ENCODE measurements at regions not wholly inside any gene's neighbourhood (a gene's known extent, or its start where the extent isn't known, plus 50 kb on each side); places are given as distances from the start of the nearest gene placed in this dataset.

DNA sequence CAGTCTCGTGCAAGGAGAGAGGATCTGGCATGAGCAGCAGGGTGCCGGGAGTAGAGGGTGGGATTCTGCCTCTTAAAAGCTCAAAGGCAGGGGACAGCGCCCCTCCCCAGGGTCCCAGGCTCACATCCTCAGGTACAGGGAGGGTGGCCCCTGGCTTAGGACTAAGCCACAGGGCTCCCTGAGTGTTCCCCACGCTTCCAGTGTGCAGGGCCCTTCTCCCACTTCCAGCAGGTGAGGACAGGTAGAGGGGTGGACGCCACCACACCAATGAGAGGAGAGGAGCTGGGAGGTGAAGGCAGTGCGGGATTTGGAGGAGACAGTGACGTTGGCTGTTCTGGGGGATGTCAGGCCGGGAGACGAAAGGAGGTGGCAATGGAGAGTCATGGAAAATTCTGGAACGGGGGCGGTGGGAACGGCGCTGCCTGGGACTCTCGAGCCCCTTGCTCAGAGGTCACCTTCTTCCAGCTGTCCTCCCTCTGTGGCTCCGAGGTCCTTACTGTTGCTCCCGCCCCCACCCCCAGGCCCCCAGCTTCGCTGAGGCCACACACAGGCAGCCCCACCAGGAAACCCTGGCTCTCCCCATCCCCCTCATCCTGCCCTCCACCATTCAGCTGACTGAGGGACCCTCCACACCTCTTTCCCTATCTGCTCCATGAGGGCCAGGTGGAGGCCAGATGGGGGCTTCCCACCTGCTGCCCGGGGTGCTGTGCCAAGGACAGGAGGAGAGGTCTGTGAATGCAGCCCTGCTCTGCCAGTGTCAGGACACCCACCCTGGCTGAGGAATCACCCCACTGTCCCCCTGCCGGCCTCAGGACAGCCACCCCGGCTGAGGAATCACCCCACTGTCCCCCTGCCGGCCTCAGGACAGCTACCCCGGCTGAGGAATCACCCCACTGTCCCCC lies 57.7 kb upstream of the ACSF3 start:
- TF ChIP-seq, protein P1, sequence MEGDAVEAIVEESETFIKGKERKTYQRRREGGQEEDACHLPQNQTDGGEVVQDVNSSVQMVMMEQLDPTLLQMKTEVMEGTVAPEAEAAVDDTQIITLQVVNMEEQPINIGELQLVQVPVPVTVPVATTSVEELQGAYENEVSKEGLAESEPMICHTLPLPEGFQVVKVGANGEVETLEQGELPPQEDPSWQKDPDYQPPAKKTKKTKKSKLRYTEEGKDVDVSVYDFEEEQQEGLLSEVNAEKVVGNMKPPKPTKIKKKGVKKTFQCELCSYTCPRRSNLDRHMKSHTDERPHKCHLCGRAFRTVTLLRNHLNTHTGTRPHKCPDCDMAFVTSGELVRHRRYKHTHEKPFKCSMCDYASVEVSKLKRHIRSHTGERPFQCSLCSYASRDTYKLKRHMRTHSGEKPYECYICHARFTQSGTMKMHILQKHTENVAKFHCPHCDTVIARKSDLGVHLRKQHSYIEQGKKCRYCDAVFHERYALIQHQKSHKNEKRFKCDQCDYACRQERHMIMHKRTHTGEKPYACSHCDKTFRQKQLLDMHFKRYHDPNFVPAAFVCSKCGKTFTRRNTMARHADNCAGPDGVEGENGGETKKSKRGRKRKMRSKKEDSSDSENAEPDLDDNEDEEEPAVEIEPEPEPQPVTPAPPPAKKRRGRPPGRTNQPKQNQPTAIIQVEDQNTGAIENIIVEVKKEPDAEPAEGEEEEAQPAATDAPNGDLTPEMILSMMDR (conservative IDR thresholded peaks at IDR 0.05; ENCODE audit: control insufficient read depth, insufficient read depth, low read depth, low read length) = no peak
- no peak for DNase-seq (ENCODE audit: low read depth)
- H3K4me3 ChIP-seq (ENCODE audit: control insufficient read depth, low read depth, low read length) = no peak overlapping the region

- TF ChIP-seq, protein P1 (conservative IDR thresholded peaks at IDR 0.05; ENCODE audit: control insufficient read depth, insufficient read depth, low read depth, low read length) = no peak
- no peak for DNase-seq (ENCODE audit: low read depth)
- no peak overlapping the region for H3K4me3 ChIP-seq (ENCODE audit: control insufficient read depth, low read depth, low read length)
Measured at GRCh38 chr16:89036776-89037175, 56.9 kb upstream of the ACSF3 start.

- TF ChIP-seq, protein P1 (conservative IDR thresholded peaks at IDR 0.05; ENCODE audit: control insufficient read depth, insufficient read depth, low read depth, low read length) = no peak
- H3K4me3 ChIP-seq (ENCODE audit: control insufficient read depth, low read depth, low read length) = no peak overlapping the region
- DNase-seq (ENCODE audit: low read depth) = peak; percentile 15
Measured at GRCh38 chr16:89037261-89038152, 56.1 kb upstream of the ACSF3 start.

DNA sequence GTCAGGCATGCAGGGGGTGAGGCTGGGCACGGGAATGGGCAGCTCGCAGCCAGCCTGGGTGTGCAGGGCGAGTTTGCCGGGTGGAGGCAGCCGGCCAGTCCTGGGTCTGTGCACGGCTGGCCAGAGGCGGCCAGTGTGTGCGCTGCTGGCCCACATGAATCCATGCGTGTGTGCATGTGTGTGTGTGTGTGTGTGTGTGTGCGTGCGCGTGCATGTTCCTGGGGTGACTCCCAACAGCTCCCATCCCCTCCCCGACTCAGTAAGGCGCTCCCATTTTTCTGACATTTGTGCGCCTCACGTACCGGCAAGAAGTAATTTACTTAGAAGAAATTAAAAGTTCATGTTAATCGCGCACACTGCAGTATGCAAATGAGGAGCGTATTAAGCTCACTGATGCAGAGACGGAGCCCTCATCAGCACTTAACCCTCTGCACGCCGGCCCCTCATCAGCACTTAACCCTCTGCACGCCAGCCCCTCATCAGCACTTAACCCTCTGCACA lies 55.4 kb upstream of the ACSF3 start:
- DNase-seq (ENCODE audit: low read depth) = no peak
- no peak overlapping the region for H3K4me3 ChIP-seq (ENCODE audit: control insufficient read depth, low read depth, low read length)
- TF ChIP-seq, protein P1 (conservative IDR thresholded peaks at IDR 0.05; ENCODE audit: control insufficient read depth, insufficient read depth, low read depth, low read length) = no peak

GRCh38 chr16:89038811-89039735 lies 54.6 kb upstream of the ACSF3 start:
- TF ChIP-seq, protein P1 (conservative IDR thresholded peaks at IDR 0.05; ENCODE audit: control insufficient read depth, insufficient read depth, low read depth, low read length) = no peak
- no peak overlapping the region for H3K4me3 ChIP-seq (ENCODE audit: control insufficient read depth, low read depth, low read length)

GRCh38 chr16:89039756-89040155 lies 53.9 kb upstream of the ACSF3 start:
- TF ChIP-seq, protein P1 (conservative IDR thresholded peaks at IDR 0.05; ENCODE audit: control insufficient read depth, insufficient read depth, low read depth, low read length) = no peak
- H3K4me3 ChIP-seq (ENCODE audit: control insufficient read depth, low read depth, low read length) = no peak overlapping the region
- no peak for DNase-seq (ENCODE audit: low read depth)

More at GRCh38 chr16:89038811-89039735, 54.6 kb upstream of the ACSF3 start:
- no peak for DNase-seq (ENCODE audit: low read depth)
